Endothelial cell of umbilical vein (primary cell): ENCODE measurements at regions not wholly inside any gene's neighbourhood (a gene's known extent, or its start where the extent isn't known, plus 50 kb on each side); places are given as distances from the start of the nearest gene placed in this dataset.

Experiments
- BruUV-seq: library from RNA; stranded (reverse); fragments of 400-500 nt; replicated peaks from 2 replicates; lab custom pipeline; 2021; lab: Mats Ljungman, UMichigan
- CTCF ChIA-PET: fragments of 300-600, 350-600 bp; sonication (Branson Sonifier 250); formaldehyde crosslinking; loops from one replicate; lab custom pipeline; 2021; ENCODE audit warnings: antibody characterized with exemption, inconsistent platforms; lab: Charles Lee
- POLR2A ChIA-PET: fragments of 300-600, 350-600 bp; sonication (Branson Sonifier 250); formaldehyde crosslinking; loops from one replicate; lab custom pipeline; 2021; ENCODE audit warnings: antibody characterized with exemption, inconsistent platforms; lab: Charles Lee
- DNase-seq: peaks from one replicate; pipeline ENCODE4 v3.0.0-alpha.2; 2011; ENCODE audit warnings: low read depth, low spot score
- FAIRE-seq: peaks from 2 replicates; lab custom pipeline; 2011; peaks lifted over from hg19 to GRCh38; lab: Jason Lieb, UNC
- H2AFZ ChIP-seq: 2 replicates; pipeline ENCODE4 v1.6.0; 2012; ENCODE audit warnings: low read depth, low read length, control low read depth, inconsistent platforms
- H3K27ac ChIP-seq: 2 replicates; pipeline ENCODE4 v1.5.1; 2011; ENCODE audit warnings: low read depth, mild to moderate bottlenecking, control low read depth, low read length, moderate library complexity; ENCODE audit not compliant: insufficient read depth
- H3K27me3 ChIP-seq, 2 experiments: 2 replicates each; pipeline versions ENCODE4 v1.6.0 to v1.6.1; 2011; ENCODE audit warnings: low read length in 2 of 2, mixed read lengths in 1 of 2; ENCODE audit not compliant: control insufficient read depth in 2 of 2, insufficient read depth in 2 of 2
- H3K36me3 ChIP-seq, 2 experiments: 2 replicates in 1 of 2; 3 replicates in 1 of 2; pipeline ENCODE4 v1.5.1; 2011; ENCODE audit warnings: low read length in 2 of 2, mild to moderate bottlenecking in 1 of 2, moderate library complexity in 1 of 2; ENCODE audit not compliant: control insufficient read depth in 2 of 2, insufficient read depth in 2 of 2; ENCODE audit errors: extremely low read depth in 1 of 2
- H3K4me1 ChIP-seq: 3 replicates; pipeline ENCODE4 v1.5.1; 2011; ENCODE audit warnings: mild to moderate bottlenecking, low read length; ENCODE audit not compliant: control insufficient read depth, insufficient read depth; ENCODE audit errors: extremely low read depth
- H3K4me2 ChIP-seq: 2 replicates; pipeline ENCODE4 v1.6.1; 2011; ENCODE audit warnings: low read length, control low read depth, mixed read lengths; ENCODE audit not compliant: insufficient read depth
- H3K4me3 ChIP-seq, 3 experiments: fragments of 200-600 bp in 1 of 3; sonication (generic), shearing (Covaris generic) in 1 of 3; replicated peaks in 1 of 3; 2 replicates each; pipeline ENCODE4 v1.5.1; 2011 to 2016; ENCODE audit warnings: control low read depth in 3 of 3, low read length in 3 of 3, mild to moderate bottlenecking in 2 of 3, inconsistent platforms in 1 of 3, low read depth in 1 of 3, moderate library complexity in 1 of 3; ENCODE audit not compliant: insufficient read depth in 1 of 3
- H3K79me2 ChIP-seq: 2 replicates; pipeline ENCODE4 v1.6.0; 2012; ENCODE audit warnings: low read length, inconsistent platforms; ENCODE audit not compliant: control insufficient read depth, insufficient read depth
- H3K9ac ChIP-seq: replicated peaks from 2 replicates; pipeline ENCODE3; 2011; ENCODE audit warnings: low read length, control low read depth; ENCODE audit not compliant: insufficient read depth; ENCODE audit errors: extremely low read depth
- H3K9me1 ChIP-seq: replicated peaks from 3 replicates; pipeline ENCODE4 v1.6.0; 2011; ENCODE audit warnings: mild to moderate bottlenecking, low read length; ENCODE audit not compliant: control insufficient read depth, insufficient read depth; ENCODE audit errors: extremely low read depth
- H3K9me3 ChIP-seq: replicated peaks from 2 replicates; pipeline ENCODE4 v1.5.1; 2012; ENCODE audit warnings: low read length, inconsistent platforms; ENCODE audit not compliant: control insufficient read depth, insufficient read depth
- H4K20me1 ChIP-seq: replicated peaks from 2 replicates; pipeline ENCODE3; 2011; ENCODE audit warnings: mild to moderate bottlenecking, low read length; ENCODE audit not compliant: control insufficient read depth, insufficient read depth; ENCODE audit errors: extremely low read depth
- CTCF ChIP-seq, 2 donors: IDR thresholded peaks; 1 replicate in 1 of 2; 2 replicates in 1 of 2; pipeline ENCODE4 v1.5.1; 2011; ENCODE audit warnings: low read length in 2 of 2, mild to moderate bottlenecking in 2 of 2, moderate library complexity in 2 of 2, control low read depth in 1 of 2, inconsistent platforms in 1 of 2, low read depth in 1 of 2; ENCODE audit not compliant: insufficient read depth in 1 of 2; ENCODE audit errors: extremely low read depth in 1 of 2
- EZH2 ChIP-seq: IDR thresholded peaks from 2 replicates; pipeline ENCODE4 v1.6.1; 2012; ENCODE audit warnings: borderline replicate concordance, low read depth, mild to moderate bottlenecking, moderate library complexity, low read length, inconsistent platforms; ENCODE audit not compliant: severe bottlenecking
- FOS ChIP-seq: IDR thresholded peaks from 2 replicates; pipeline ENCODE4 v1.6.1; 2011; ENCODE audit warnings: mild to moderate bottlenecking, low read length, moderate library complexity, borderline replicate concordance; ENCODE audit not compliant: insufficient read depth
- GATA2 ChIP-seq: IDR thresholded peaks from 2 replicates; pipeline ENCODE4 v1.7.0; 2011; ENCODE audit warnings: low read depth, mild to moderate bottlenecking, moderate library complexity, mixed read lengths, low read length; ENCODE audit not compliant: insufficient read length, insufficient read depth
- JUN ChIP-seq: IDR thresholded peaks from 2 replicates; pipeline ENCODE4 v1.6.1; 2011; ENCODE audit warnings: borderline replicate concordance, low read depth; ENCODE audit not compliant: insufficient read length, insufficient read depth
- MAX ChIP-seq: IDR thresholded peaks from 2 replicates; pipeline ENCODE4 v1.6.1; 2011; ENCODE audit not compliant: insufficient read depth, insufficient read length
- MYC ChIP-seq: IDR thresholded peaks from one replicate; pipeline ENCODE4 v1.6.1; 2011; ENCODE audit warnings: mild to moderate bottlenecking, low read depth, low read length
- POLR2A ChIP-seq: IDR thresholded peaks from 2 replicates; pipeline ENCODE4 v1.6.1; 2012; ENCODE audit warnings: low read depth, mild to moderate bottlenecking, control low read depth, low read length
- POLR2AphosphoS5 ChIP-seq: IDR thresholded peaks from 2 replicates; pipeline ENCODE4 v1.6.1; 2012; ENCODE audit warnings: low read depth, mild to moderate bottlenecking, control low read depth, low read length, moderate library complexity; ENCODE audit not compliant: insufficient read depth
- dilution Hi-C: fragments of 300-500 bp; cut with MboI; formaldehyde crosslinking; loops from one replicate; pipeline ENCODE4 v1.15.0; 2019; ENCODE audit warnings: low sequenced_read_pairs; ENCODE audit not compliant: extremely low pct_ligation_motif_present
- intact Hi-C: fragments of 100-400 bp; cut with micrococcal nuclease; formaldehyde crosslinking; loops from one replicate; pipeline ENCODE4 v1.10.0; 2022

GRCh38 chr2:65671670-65672242, 239.4 kb upstream of the SPRED2 start:
- TF ChIP-seq POLR2A, result no peak
- no peak for TF ChIP-seq EZH2
- TF ChIP-seq JUN, result no peak
- TF ChIP-seq MYC, result no peak
- no peak for TF ChIP-seq MAX
- TF ChIP-seq GATA2, result no peak
- no peak for TF ChIP-seq POLR2AphosphoS5
- no peak for TF ChIP-seq FOS
- TF ChIP-seq CTCF (IDR thresholded peaks at IDR 0.05; ENCODE audit: extremely low read depth in 1 of 2, insufficient read depth in 1 of 2, low read depth in 1 of 2, low read length in 2 of 2), result no peak
- H3K9me1 ChIP-seq, result no peaks in the 10 kb centered on the region
- intact Hi-C loops (no loop called here), dilution Hi-C loops (no loop called here)
- H3K4me2 ChIP-seq, result no peak overlapping the region
- no peaks in the 10 kb centered on the region for H3K79me2 ChIP-seq
- no peaks in the 10 kb centered on the region for H4K20me1 ChIP-seq
- H3K4me1 ChIP-seq, result no peaks in the 10 kb centered on the region
- H3K36me3 ChIP-seq, result no peaks in the 10 kb centered on the region
- DNase-seq (no peak), FAIRE-seq (no peak)
- H3K9me3 ChIP-seq, result no peaks in the 10 kb centered on the region
- CTCF ChIA-PET, result no interaction called here
- no peak overlapping the region for H2AFZ ChIP-seq
- BruUV-seq, result no TSS peak
- no peak overlapping the region for H3K9ac ChIP-seq
- H3K27me3 ChIP-seq, result no peaks in the 10 kb centered on the region
- POLR2A ChIA-PET, result no interaction called here
- H3K27ac ChIP-seq, result no peak overlapping the region
- no peak overlapping the region for H3K4me3 ChIP-seq
